ENCODE measurements at regions not wholly inside any gene's neighbourhood (a gene's known extent, or its start where the extent isn't known, plus 50 kb on each side); places are given as distances from the start of the nearest gene placed in this dataset.

DNA sequence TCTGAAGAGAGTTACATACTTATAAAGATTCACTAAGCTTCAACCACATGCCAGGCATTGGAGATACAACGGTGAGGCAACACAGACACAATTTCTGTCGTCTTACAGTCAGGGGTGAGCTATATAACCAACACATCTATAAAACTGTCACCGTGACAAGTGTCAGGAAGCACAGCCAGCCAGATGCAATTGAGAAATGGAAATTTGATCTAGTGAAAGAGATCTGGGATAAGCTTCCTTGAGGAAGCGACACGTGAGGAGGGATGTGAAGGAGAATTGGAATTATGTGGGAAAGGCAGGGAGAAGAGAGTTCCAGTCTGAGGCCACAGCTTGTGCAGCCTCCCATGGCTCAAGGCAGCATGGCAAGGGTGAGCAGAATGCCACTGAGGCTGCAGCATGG lies 50.9 kb upstream of the ZNF354B start:
- Histone ChIP-seq H2BK5ac (ENCODE audit: low read depth, low read length) (no peak overlapping the region), H3K4me2 (ENCODE audit: insufficient read depth in 1 of 2, low read depth in 2 of 2, low read length in 2 of 2) (no peak overlapping the region), H3K4me1 (replicated peaks in 1 of 4; ENCODE audit: control insufficient read depth in 3 of 4, insufficient read depth in 4 of 4, low read length in 3 of 4) (no peaks in the 10 kb centered on the region), H2AFZ (ENCODE audit: low read length) (no peak overlapping the region), H3K27ac (ENCODE audit: low read depth, low read length) (no peak overlapping the region), H2BK20ac (ENCODE audit: low read length) (no peak overlapping the region), H4K91ac (replicated peaks; ENCODE audit: insufficient read length, low read length) (no peak overlapping the region), H3K4ac (replicated peaks; ENCODE audit: insufficient read length, low read depth, low read length) (no peak overlapping the region), H3K23me2 (ENCODE audit: low read depth, low read length) (no peaks in the 10 kb centered on the region), H4K20me1 (replicated peaks in 1 of 2; ENCODE audit: control insufficient read depth in 1 of 2, insufficient read depth in 2 of 2, low read length in 2 of 2) (no peaks in the 10 kb centered on the region), H4K5ac (ENCODE audit: insufficient read length, low read depth, low read length) (no peak overlapping the region), H3K9ac (replicated peaks in 1 of 4; ENCODE audit: extremely low read depth in 1 of 4, low read depth in 3 of 4, low read length in 3 of 4) (no peak overlapping the region), H4K8ac (ENCODE audit: extremely low read depth, insufficient read depth, low read length) (no peak overlapping the region), H3K36me3 (ENCODE audit: control insufficient read depth in 2 of 4, insufficient read depth in 4 of 4, low read length in 3 of 4) (no peaks in the 10 kb centered on the region), H2BK120ac (replicated peaks; ENCODE audit: low read depth, low read length) (no peak overlapping the region), H3K79me2 (ENCODE audit: control insufficient read depth in 1 of 2, insufficient read depth in 2 of 2, low read length in 2 of 2) (no peaks in the 10 kb centered on the region), H3K18ac (ENCODE audit: extremely low read depth, low read length) (no peak overlapping the region), H3K79me1 (ENCODE audit: low read depth, low read length) (no peaks in the 10 kb centered on the region), H3K14ac (ENCODE audit: insufficient read length) (no peak overlapping the region), H3K56ac (replicated peaks; ENCODE audit: insufficient read length, low read depth, low read length) (no peak overlapping the region), H3K23ac (ENCODE audit: insufficient read length) (no peak overlapping the region), H2BK12ac (ENCODE audit: low read depth, low read length) (no peak overlapping the region), H3K27me3 (replicated peaks in 1 of 4; ENCODE audit: control insufficient read depth in 3 of 4, extremely low read depth in 1 of 4, insufficient read depth in 3 of 4, low read length in 3 of 4) (no peaks in the 10 kb centered on the region), H3K4me3 (ENCODE audit: extremely low read depth in 1 of 4, insufficient read depth in 2 of 4, low read depth in 3 of 4, low read length in 4 of 4) (no peak overlapping the region), H3K9me3 (ENCODE audit: insufficient read depth in 2 of 2, low read depth in 1 of 2, low read length in 1 of 2) (peaks cover 37 to 57% of the 10 kb centered on the region in 2 experiments), H2BK15ac (ENCODE audit: low read length) (no peak overlapping the region), H2AK5ac (ENCODE audit: low read depth, low read length) (no peak overlapping the region)
- 76% methylated on average over 5 of the region's 5 CpGs; no CpG with 5 or more reads in 1 of the 2 experiments for WGBS, 2 experiments (ENCODE audit: extremely low coverage in 1 of 2, insufficient coverage in 1 of 2, insufficient read length in 1 of 2, insufficient replicate concordance in 2 of 2, low coverage in 1 of 2, low lambda C conversion rate in 2 of 2, missing lambda C conversion rate in 1 of 2)
- DNase-seq (ENCODE audit: low read depth in 1 of 2, low spot score in 2 of 2) (no peak), FAIRE-seq (no peak)
- ChIA-PET POLR2A (ENCODE audit: partially characterized antibody) (no interaction called here), CTCF (ENCODE audit: partially characterized antibody) (interaction anchor here (0.8 to 1.1 kb wide), 5 partner anchors 9 to 52 kb away, joined by 3 to 4 read pairs (median 4); no protein-coding TSS in a partner anchor)
- no peak for TF ChIP-seq CEBPB (IDR thresholded peaks at IDR 0.05; ENCODE audit: low read depth, low read length)
- TF ChIP-seq, protein P1, sequence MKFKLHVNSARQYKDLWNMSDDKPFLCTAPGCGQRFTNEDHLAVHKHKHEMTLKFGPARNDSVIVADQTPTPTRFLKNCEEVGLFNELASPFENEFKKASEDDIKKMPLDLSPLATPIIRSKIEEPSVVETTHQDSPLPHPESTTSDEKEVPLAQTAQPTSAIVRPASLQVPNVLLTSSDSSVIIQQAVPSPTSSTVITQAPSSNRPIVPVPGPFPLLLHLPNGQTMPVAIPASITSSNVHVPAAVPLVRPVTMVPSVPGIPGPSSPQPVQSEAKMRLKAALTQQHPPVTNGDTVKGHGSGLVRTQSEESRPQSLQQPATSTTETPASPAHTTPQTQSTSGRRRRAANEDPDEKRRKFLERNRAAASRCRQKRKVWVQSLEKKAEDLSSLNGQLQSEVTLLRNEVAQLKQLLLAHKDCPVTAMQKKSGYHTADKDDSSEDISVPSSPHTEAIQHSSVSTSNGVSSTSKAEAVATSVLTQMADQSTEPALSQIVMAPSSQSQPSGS (IDR thresholded peaks at IDR 0.05; ENCODE audit: low read length) = no peak
- TF ChIP-seq, protein P2, sequence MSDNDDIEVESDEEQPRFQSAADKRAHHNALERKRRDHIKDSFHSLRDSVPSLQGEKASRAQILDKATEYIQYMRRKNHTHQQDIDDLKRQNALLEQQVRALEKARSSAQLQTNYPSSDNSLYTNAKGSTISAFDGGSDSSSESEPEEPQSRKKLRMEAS (IDR thresholded peaks at IDR 0.05) = no peak
- TF ChIP-seq NRF1 (IDR thresholded peaks at IDR 0.05; ENCODE audit: low read depth, low read length) = no peak
- TF ChIP-seq GTF2F1 (IDR thresholded peaks at IDR 0.05; ENCODE audit: borderline replicate concordance, low read depth, low read length) = no peak
- no peak for TF ChIP-seq KDM1A (IDR thresholded peaks at IDR 0.05; ENCODE audit: borderline replicate concordance, low read length)
- no peak for TF ChIP-seq BACH1 (IDR thresholded peaks at IDR 0.05; ENCODE audit: low read length)
- no peak for TF ChIP-seq CHD2 (IDR thresholded peaks at IDR 0.05; ENCODE audit: low read length)
- TF ChIP-seq SIN3A (conservative IDR thresholded peaks at IDR 0.05 in 1 of 2, IDR thresholded peaks at IDR 0.05 in 1 of 2; ENCODE audit: low read depth in 1 of 2, low read length in 2 of 2) = no peak
- no peak for TF ChIP-seq SIRT6 (IDR thresholded peaks at IDR 0.05; ENCODE audit: low read length)
- TF ChIP-seq TCF12 (IDR thresholded peaks at IDR 0.05; ENCODE audit: low read depth, low read length) = no peak
- TF ChIP-seq RNF2 (IDR thresholded peaks at IDR 0.05; ENCODE audit: borderline replicate concordance, low read depth, low read length, missing control alignments, poor library complexity, severe bottlenecking) = no peak
- no peak for TF ChIP-seq EGR1 (IDR thresholded peaks at IDR 0.05; ENCODE audit: borderline replicate concordance, low read depth, low read length)
- no peak for TF ChIP-seq POLR2A (IDR thresholded peaks at IDR 0.05; ENCODE audit: control extremely low read depth in 1 of 2, low read depth in 2 of 2, low read length in 2 of 2)

Measured in H1 (cell line).